ENCODE measurements at regions not wholly inside any gene's neighbourhood (a gene's known extent, or its start where the extent isn't known, plus 50 kb on each side); places are given as distances from the start of the nearest gene placed in this dataset.

DNA sequence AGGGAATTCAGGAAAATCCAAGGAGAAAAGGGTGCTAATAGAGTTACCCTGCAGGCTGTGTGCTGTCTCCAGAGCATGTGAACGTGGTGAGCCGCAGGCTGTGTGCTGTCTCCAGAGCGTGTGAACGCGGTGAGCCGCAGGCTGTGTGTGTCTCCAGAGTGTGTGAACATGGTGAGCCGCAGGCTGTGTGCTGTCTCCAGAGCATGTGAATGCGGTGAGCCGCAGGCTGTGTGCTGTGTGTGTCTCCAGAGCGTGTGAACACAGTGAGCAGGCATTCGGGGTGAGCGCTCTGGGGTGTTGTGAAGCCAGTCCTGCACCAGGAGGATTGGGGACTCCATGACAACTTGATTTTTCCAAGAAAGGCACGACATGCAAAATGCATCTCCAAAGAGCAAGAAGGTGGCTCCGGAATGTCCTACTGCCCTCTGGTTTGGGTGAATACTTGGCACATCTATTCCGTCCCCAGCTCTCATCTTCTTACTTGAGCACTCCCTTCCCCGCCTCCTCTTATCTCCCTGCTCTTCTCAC is 407.9 kb upstream of the SHH start:
- ATAC-seq, result no peak
- no peaks in the 10 kb centered on the region for H3K4me1 ChIP-seq
- no peak overlapping the region for H3K27ac ChIP-seq
- in situ Hi-C loops (cut with MboI; ENCODE audit: low sequenced_read_pairs in 4 of 4), result no loop called here
- no peaks in the 10 kb centered on the region for H3K9me3 ChIP-seq
- no peak for DNase-seq
- no peak overlapping the region for H3K4me3 ChIP-seq
- no peaks in the 10 kb centered on the region for H3K36me3 ChIP-seq
- H3K27me3 ChIP-seq, result no peaks in the 10 kb centered on the region
- intact Hi-C loops (cut with DNase I; ENCODE audit: low total_unique reads), result no loop called here
- no peak for TF ChIP-seq POLR2A (IDR thresholded peaks at IDR 0.05)
- TF ChIP-seq, protein P1, sequence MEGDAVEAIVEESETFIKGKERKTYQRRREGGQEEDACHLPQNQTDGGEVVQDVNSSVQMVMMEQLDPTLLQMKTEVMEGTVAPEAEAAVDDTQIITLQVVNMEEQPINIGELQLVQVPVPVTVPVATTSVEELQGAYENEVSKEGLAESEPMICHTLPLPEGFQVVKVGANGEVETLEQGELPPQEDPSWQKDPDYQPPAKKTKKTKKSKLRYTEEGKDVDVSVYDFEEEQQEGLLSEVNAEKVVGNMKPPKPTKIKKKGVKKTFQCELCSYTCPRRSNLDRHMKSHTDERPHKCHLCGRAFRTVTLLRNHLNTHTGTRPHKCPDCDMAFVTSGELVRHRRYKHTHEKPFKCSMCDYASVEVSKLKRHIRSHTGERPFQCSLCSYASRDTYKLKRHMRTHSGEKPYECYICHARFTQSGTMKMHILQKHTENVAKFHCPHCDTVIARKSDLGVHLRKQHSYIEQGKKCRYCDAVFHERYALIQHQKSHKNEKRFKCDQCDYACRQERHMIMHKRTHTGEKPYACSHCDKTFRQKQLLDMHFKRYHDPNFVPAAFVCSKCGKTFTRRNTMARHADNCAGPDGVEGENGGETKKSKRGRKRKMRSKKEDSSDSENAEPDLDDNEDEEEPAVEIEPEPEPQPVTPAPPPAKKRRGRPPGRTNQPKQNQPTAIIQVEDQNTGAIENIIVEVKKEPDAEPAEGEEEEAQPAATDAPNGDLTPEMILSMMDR (IDR thresholded peaks at IDR 0.05 in 4 of 5, conservative IDR thresholded peaks at IDR 0.05 in 1 of 5), result no peak

DNA sequence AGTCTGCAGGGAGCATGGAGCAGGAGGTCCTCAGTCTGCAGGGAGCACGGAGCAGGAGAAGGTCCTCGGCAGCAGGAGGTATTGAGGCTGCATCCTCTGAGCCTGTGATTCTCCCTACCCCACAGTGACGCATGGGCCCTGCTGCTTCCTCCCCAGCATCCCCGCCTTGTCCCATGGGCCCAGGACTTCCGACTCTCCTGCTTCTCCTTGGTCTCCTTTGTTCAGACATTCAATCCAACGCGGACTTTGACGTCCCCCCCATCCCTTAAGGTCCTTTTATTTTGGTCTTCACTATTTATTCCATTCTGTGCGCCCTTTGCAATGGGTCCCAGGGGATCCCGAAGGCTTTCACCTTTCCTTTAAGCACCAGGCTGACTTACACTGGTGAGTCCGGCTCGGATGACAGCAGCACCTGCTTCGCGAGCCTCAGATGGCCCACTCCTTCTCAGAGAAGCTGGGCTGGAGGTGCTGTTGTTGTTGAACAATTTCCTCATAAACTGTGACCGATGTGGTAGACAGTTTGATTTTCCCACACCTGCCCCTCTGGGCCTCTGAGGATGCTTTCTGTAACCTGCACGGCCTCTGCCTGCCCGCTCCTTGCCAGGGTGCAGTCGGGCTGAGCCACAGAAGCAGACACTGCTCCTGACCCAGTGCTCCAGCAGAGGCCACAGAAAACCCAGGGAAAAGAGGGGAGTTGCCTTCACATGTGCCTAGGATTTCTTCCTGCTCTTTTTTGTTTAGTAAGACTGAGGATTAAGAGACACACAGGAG is 407.2 kb upstream of the SHH start:
- no peak overlapping the region for H3K4me3 ChIP-seq
- no peaks in the 10 kb centered on the region for H3K4me1 ChIP-seq
- H3K27me3 ChIP-seq, result no peaks in the 10 kb centered on the region
- no peak overlapping the region for H3K27ac ChIP-seq
- H3K9me3 ChIP-seq, result no peaks in the 10 kb centered on the region
- no peaks in the 10 kb centered on the region for H3K36me3 ChIP-seq
- no peak for TF ChIP-seq POLR2A (IDR thresholded peaks at IDR 0.05)
- TF ChIP-seq, protein P1 (IDR thresholded peaks at IDR 0.05 in 4 of 5, conservative IDR thresholded peaks at IDR 0.05 in 1 of 5), result no peak
- in situ Hi-C loops (cut with MboI; ENCODE audit: low sequenced_read_pairs in 4 of 4) (no loop called here), intact Hi-C loops (cut with DNase I; ENCODE audit: low total_unique reads) (no loop called here)
- ATAC-seq, result no peak
- DNase-seq, result no peak

DNA sequence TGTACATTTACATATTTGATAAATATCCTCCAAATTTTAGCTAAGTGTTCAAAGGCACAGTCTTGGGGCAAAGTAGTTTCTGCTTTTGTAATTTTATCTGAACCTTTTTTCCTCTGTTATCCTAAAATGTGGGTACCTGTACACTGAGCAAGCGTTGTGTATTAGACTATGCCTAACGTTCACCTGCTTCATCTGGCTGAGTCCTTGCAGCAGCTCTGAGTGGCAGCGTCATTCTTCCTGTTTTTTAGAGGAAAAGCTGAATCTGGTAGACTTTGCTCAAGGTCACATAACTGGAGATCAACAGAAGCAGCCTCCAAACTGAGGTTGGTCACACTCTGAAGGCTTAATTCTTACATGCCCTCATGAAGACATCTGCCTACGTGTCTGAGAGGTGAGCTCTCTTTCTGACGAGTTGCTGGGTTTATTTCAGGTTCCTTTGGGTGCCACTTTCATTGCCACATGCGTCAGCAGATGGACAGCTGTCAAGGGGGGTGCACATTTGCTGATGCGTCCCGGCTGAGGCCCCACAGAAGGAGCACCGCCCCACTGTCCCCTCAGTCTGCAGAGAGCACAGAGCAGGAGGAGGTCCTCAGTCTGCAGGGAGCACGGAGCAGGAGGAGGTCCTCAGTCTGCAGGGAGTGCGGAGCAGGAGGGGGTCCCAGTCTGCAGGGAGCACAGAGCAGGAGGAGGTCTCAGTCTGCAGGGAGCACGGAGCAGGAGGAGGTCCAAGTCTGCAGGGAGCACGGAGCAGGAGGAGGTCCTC is 406.5 kb upstream of the SHH start:
- H3K27ac ChIP-seq, result no peak overlapping the region
- no peak overlapping the region for H3K4me3 ChIP-seq
- no peaks in the 10 kb centered on the region for H3K36me3 ChIP-seq
- in situ Hi-C loops (cut with MboI; ENCODE audit: low sequenced_read_pairs in 4 of 4), result no loop called here
- TF ChIP-seq, protein P1 (IDR thresholded peaks at IDR 0.05 in 4 of 5, conservative IDR thresholded peaks at IDR 0.05 in 1 of 5), result no peak
- TF ChIP-seq POLR2A (IDR thresholded peaks at IDR 0.05), result no peak
- no peaks in the 10 kb centered on the region for H3K4me1 ChIP-seq
- H3K27me3 ChIP-seq, result no peaks in the 10 kb centered on the region
- ATAC-seq, result no peak
- H3K9me3 ChIP-seq, result no peaks in the 10 kb centered on the region
- intact Hi-C loops (cut with DNase I; ENCODE audit: low total_unique reads), result no loop called here
- DNase-seq, result no peak

DNA sequence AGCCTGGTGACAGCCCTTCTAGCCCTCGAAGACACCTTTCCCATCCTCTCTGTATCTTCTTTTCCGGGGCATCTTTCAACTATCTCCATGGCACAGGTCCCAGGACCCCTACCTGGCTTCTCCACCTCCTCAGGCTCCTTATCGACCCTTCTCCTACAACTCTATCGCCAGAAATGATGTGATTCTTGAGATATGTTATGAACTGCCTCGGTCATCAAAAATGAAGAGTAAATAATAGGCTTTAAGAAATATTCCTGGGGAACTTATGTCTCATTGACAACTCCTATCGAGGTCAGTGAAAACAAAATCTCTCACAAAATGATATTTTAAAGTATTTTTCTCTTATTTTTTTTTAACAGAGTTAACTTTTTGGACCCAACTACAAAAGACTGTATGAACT is 405.5 kb upstream of the SHH start:
- Histone ChIP-seq H3K27me3 (no peaks in the 10 kb centered on the region), H3K27ac (no peak overlapping the region), H3K9me3 (no peaks in the 10 kb centered on the region), H3K4me1 (no peaks in the 10 kb centered on the region), H3K4me3 (no peak overlapping the region), H3K36me3 (no peaks in the 10 kb centered on the region)
- TF ChIP-seq, protein P1 (IDR thresholded peaks at IDR 0.05 in 4 of 5, conservative IDR thresholded peaks at IDR 0.05 in 1 of 5), result no peak
- TF ChIP-seq POLR2A (IDR thresholded peaks at IDR 0.05), result no peak
- in situ Hi-C loops (cut with MboI; ENCODE audit: low sequenced_read_pairs in 4 of 4), result no loop called here
- intact Hi-C loops (cut with DNase I; ENCODE audit: low total_unique reads), result no loop called here
- ATAC-seq (no peak), DNase-seq (no peak)

All from gastrocnemius medialis (tissue), 4 donors.